ENCODE measurements at regions not wholly inside any gene's neighbourhood (a gene's known extent, or its start where the extent isn't known, plus 50 kb on each side); places are given as distances from the start of the nearest gene placed in this dataset.

DNA sequence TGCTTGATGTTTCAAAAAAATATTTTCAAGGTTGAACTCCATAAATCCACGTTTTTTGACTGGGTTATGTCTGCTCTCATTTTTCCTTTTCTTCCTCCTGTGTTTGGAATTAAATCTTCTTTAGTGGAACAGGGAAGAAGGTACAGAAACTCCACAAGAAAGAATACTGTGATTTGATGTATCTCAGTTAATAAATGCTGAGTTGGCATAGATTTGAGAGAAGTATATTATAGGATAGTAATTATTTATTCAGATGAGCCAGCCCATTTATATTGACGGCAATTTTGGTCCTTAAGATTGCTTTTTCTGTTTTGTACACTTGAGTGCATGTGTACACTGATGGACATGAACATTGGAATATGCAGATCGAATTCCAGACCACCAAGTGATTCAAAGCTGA is 481.4 kb downstream of the PSAT1 start:
- no peak overlapping the region for H3K27ac Mint-ChIP-seq
- H3K4me1 Mint-ChIP-seq = no peaks in the 10 kb centered on the region
- H3K4me3 Mint-ChIP-seq = no peak overlapping the region
- H3K27me3 Mint-ChIP-seq = no peaks in the 10 kb centered on the region
- H3K36me3 Mint-ChIP-seq (ENCODE audit: low read depth) = no peaks in the 10 kb centered on the region
- ATAC-seq (replicated peaks) = no peak
- H3K9me3 Mint-ChIP-seq = no peaks in the 10 kb centered on the region

DNA sequence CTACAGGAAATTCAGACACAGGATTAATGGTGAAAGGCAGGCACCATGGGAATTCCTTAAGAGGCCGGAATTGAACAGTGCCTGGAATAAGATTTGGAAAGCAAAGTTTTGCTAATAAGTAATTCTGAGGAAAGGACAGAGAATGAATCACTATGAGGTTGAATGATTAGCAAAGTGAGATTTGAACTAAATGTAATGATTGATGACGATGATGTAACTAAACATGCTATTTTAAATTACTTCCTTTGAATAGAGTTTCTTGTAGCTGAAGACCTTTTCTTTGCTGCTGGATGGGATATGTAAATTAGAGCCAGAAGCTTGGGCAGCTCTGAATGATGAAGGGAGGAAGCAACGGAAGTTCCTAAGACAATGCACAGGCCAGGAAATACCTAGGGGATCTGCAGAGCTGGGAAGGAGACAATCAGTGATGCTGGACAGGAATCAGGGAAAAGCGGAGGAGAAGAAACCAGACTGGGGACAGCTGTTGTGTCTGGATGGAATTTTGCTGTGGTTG is 482.0 kb downstream of the PSAT1 start:
- H3K36me3 Mint-ChIP-seq (ENCODE audit: low read depth) = no peaks in the 10 kb centered on the region
- no peak overlapping the region for H3K27ac Mint-ChIP-seq
- H3K9me3 Mint-ChIP-seq = no peaks in the 10 kb centered on the region
- H3K4me3 Mint-ChIP-seq = no peak overlapping the region
- H3K27me3 Mint-ChIP-seq = no peaks in the 10 kb centered on the region
- ATAC-seq (replicated peaks) = no peak
- H3K4me1 Mint-ChIP-seq = no peaks in the 10 kb centered on the region

DNA sequence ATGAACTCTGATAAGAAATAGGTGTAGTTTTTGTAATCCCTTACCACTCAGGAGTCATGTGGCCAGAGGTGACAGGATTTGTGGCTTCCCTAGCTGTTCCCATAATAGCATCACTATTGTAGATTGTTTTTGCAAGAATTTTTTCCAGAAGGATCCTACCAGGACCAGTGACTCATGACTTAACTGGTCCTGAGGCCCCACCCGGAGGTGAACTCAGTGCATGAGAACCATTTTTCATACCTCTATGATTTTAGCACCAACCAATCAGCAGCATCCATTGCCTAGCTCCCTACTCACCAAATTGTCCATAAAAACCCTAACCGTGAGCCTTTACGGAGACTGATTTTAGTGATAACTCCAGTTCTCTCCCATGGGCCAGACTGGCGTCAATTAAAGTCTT is 484.8 kb downstream of the PSAT1 start:
- Mint-ChIP-seq H3K36me3 (ENCODE audit: low read depth) (no peaks in the 10 kb centered on the region), H3K4me1 (no peaks in the 10 kb centered on the region), H3K27me3 (no peaks in the 10 kb centered on the region), H3K27ac (no peak overlapping the region), H3K9me3 (no peaks in the 10 kb centered on the region), H3K4me3 (no peak overlapping the region)
- ATAC-seq (replicated peaks) = no peak

DNA sequence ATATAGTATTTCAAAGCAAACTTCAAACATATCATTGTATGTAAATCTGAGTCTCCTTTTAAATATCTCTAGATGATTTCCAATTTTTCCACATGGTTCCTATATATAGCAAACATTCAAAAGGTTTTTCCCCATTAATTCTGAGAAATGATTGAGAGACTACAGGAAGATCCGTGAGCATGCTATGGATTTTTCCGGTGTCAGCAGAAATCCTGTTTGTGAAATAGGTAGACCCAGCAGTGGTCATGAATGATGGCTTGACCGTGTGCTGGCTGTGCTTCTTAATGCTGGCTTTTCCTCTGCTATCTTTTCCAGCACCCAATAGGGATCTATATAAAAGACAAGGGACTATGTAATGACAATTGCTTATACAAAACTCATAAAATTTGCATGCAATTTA is 485.3 kb downstream of the PSAT1 start:
- no peaks in the 10 kb centered on the region for H3K36me3 Mint-ChIP-seq (ENCODE audit: low read depth)
- no peaks in the 10 kb centered on the region for H3K27me3 Mint-ChIP-seq
- no peak overlapping the region for H3K4me3 Mint-ChIP-seq

DNA sequence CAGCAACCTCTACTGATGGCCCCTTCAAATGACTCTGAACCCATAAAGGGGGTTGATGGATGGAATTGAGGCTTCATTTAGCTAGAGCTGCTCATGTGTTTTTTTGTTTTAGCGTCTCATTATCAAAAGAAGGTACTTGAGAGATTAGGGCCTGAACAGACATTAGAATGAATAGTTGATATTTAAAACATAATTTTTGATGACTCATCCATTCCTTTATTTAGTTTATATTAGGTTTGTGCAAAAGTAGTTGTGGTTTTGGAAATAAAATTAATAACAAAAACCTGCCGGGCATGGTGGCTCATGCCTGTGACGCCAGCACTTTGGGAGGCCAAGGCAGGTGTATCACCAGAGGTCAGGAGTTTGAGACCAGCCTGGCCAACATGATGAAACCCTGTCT is 485.9 kb downstream of the PSAT1 start:
- no peak overlapping the region for H3K4me3 Mint-ChIP-seq
- H3K4me1 Mint-ChIP-seq = no peaks in the 10 kb centered on the region
- no peaks in the 10 kb centered on the region for H3K9me3 Mint-ChIP-seq
- no peak overlapping the region for H3K27ac Mint-ChIP-seq
- no peaks in the 10 kb centered on the region for H3K36me3 Mint-ChIP-seq (ENCODE audit: low read depth)
- H3K27me3 Mint-ChIP-seq = no peaks in the 10 kb centered on the region
- no peak for ATAC-seq (replicated peaks)

More for the DNA sequence above, 485.3 kb downstream of the PSAT1 start:
- H3K9me3 Mint-ChIP-seq = no peaks in the 10 kb centered on the region
- H3K27ac Mint-ChIP-seq = no peak overlapping the region
- ATAC-seq (replicated peaks) = no peak
- no peaks in the 10 kb centered on the region for H3K4me1 Mint-ChIP-seq

GRCh38 chr9:78783743-78784142 is 486.8 kb downstream of the PSAT1 start:
- H3K4me1 Mint-ChIP-seq = no peaks in the 10 kb centered on the region
- H3K4me3 Mint-ChIP-seq = no peak overlapping the region
- no peaks in the 10 kb centered on the region for H3K27me3 Mint-ChIP-seq
- no peaks in the 10 kb centered on the region for H3K9me3 Mint-ChIP-seq
- no peak overlapping the region for H3K27ac Mint-ChIP-seq
- ATAC-seq (replicated peaks) = no peak
- H3K36me3 Mint-ChIP-seq (ENCODE audit: low read depth) = no peaks in the 10 kb centered on the region

DNA sequence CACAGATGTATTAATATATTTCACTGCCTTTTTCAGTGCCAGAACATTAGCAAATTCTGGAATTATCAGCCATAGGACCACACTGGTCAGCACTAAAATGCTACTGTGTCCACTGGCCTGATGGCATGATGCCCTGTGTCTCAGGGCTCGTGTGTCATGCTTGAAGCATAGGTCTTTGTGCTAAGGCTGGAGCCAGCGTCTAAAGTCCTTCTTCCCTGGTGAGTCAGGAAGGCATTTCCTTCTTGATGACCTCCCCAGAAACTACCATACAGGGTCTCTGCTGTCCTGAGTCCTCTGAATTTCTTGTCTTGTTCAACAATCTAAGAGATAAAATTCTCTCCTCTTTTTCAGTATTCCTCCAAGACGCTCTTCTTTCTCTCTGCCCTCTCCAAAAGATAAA is 489.9 kb downstream of the PSAT1 start:
- Mint-ChIP-seq H3K27me3 (no peaks in the 10 kb centered on the region), H3K4me1 (no peaks in the 10 kb centered on the region), H3K9me3 (peaks cover 6% of the 10 kb centered on the region), H3K4me3 (no peak overlapping the region), H3K36me3 (ENCODE audit: low read depth) (no peaks in the 10 kb centered on the region), H3K27ac (no peak overlapping the region)
- no peak for ATAC-seq (replicated peaks)

- ATAC-seq (replicated peaks) = no peak
- H3K4me1 Mint-ChIP-seq = no peaks in the 10 kb centered on the region
- peaks cover 6% of the 10 kb centered on the region for H3K9me3 Mint-ChIP-seq
- H3K4me3 Mint-ChIP-seq = no peak overlapping the region
- no peaks in the 10 kb centered on the region for H3K36me3 Mint-ChIP-seq (ENCODE audit: low read depth)
- H3K27ac Mint-ChIP-seq = no peak overlapping the region
- no peaks in the 10 kb centered on the region for H3K27me3 Mint-ChIP-seq
Observed at GRCh38 chr9:78788101-78788500, 491.2 kb downstream of the PSAT1 start.

DNA sequence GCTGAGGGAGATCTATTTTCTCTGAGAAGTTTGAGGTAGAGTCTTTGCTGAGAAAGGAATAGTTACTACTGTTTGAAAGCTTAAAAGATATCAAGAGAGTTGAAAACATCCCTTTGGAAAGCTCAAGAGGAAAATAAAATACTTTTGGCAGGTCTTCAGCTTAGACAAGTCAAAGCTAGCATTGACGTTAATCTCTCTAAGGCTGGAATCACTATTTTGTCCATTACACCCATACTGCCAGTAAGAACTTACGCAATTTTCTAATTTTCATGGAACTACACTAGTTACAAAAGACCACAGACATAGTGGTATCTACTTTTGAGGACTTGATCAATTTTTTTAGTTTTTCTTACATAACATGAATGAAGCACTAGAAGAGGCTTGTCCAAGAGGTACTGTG is 494.9 kb downstream of the PSAT1 start:
- Mint-ChIP-seq H3K36me3 (ENCODE audit: low read depth) (no peaks in the 10 kb centered on the region), H3K27ac (no peak overlapping the region), H3K4me3 (no peak overlapping the region), H3K27me3 (no peaks in the 10 kb centered on the region), H3K4me1 (no peaks in the 10 kb centered on the region), H3K9me3 (peaks cover 6% of the 10 kb centered on the region)
- ATAC-seq (replicated peaks) = no peak

DNA sequence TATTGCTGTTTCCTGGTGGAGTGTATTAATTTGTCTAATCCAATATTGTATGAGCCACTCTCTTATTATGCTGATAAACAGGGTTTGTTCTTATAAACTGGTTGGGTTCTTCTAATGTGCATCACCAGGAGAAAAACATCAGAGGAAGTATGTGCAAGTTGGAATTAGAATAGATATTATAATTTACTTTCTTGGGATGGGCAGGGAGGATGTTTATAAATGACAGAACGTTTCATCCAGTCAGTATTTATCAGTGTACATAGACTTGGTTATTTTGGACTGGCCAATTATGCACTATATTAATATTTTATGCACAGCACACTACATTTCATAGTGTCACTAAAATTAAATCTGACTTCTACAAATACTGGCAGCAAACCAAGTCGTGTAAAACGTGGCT is 495.8 kb downstream of the PSAT1 start:
- Mint-ChIP-seq H3K27ac (no peak overlapping the region), H3K27me3 (no peaks in the 10 kb centered on the region), H3K4me3 (no peak overlapping the region), H3K4me1 (no peaks in the 10 kb centered on the region), H3K36me3 (ENCODE audit: low read depth) (no peaks in the 10 kb centered on the region), H3K9me3 (peaks cover 6% of the 10 kb centered on the region)
- no peak for ATAC-seq (replicated peaks)

DNA sequence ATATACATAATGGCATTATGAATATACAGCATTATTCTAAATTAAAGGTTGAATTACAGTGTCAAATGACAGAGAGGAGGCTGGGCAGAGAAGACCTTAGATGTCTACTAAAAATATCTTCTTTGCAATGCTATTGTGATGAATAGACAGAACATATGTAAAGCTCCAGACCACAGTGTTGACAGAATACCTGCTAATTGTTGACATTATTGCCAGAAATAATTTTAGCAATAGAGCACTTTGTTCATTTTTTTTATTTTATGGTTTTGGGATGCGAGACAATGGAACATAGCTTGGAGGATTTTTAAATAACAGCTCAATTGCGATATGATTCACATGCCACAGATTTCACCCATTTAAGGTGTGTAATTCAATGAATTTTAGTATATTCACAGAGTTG is 508.8 kb downstream of the PSAT1 start:
- peaks cover 3% of the 10 kb centered on the region for H3K9me3 Mint-ChIP-seq
- H3K4me3 Mint-ChIP-seq = no peak overlapping the region
- no peak overlapping the region for H3K27ac Mint-ChIP-seq
- peaks cover 3% of the 10 kb centered on the region for H3K27me3 Mint-ChIP-seq
- no peaks in the 10 kb centered on the region for H3K36me3 Mint-ChIP-seq (ENCODE audit: low read depth)
- no peaks in the 10 kb centered on the region for H3K4me1 Mint-ChIP-seq
- ATAC-seq (replicated peaks) = no peak

DNA sequence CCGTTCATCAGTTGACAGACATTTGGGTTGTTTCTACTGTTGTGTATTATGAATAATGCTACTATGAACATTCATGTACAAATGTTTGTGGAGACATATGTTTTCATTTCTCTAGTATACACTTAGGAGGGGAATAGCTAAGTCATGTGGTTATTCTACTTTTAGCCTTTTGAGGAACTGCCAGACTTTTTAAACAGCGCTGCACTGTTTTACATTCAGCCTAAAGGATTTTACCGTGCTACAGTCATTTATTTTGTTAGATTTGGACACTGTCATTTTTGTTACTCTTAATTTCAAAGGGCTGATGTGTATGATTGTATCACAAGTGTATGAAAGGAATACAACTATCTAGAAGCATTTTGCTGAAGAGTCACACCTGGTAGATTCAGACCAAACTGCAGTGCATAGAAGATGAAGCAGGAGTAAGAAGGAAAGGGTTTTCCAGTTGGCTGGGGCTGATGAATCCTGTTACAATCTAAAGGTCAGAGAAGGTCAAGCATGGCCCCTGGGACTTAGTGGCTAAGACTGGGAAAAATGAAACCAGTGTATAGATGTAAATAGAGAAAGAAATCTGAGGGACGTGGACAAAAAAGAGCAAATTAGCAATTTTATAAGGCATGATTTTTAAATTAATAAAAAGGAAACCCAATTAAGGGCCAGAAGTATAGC is 509.7 kb downstream of the PSAT1 start:
- Mint-ChIP-seq H3K27me3 (peaks cover 3% of the 10 kb centered on the region), H3K4me1 (no peaks in the 10 kb centered on the region), H3K9me3 (peaks cover 3% of the 10 kb centered on the region), H3K27ac (no peak overlapping the region), H3K4me3 (no peak overlapping the region), H3K36me3 (ENCODE audit: low read depth) (no peaks in the 10 kb centered on the region)
- no peak for ATAC-seq (replicated peaks)

DNA sequence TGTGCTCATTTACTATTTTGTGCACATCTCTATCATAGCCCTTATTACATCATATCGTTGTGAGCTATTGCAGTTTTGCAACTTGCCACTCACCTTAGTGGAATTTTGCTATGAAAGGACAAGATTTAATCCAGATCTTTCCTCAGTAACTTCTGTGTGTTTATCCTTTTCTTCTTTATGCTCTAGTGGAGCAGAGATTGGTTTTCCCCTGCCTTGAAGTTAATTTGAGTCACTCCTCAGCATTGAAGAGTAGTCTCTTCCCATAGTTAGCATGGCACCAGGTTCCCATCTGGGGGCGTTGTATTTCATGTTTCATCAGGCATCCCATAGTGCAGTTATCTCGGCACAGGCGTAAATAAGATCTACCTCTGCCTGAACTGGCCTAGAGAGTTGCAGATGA is 510.4 kb downstream of the PSAT1 start:
- no peaks in the 10 kb centered on the region for H3K36me3 Mint-ChIP-seq (ENCODE audit: low read depth)
- H3K27me3 Mint-ChIP-seq = peaks cover 3% of the 10 kb centered on the region
- peaks cover 3% of the 10 kb centered on the region for H3K9me3 Mint-ChIP-seq
- H3K4me3 Mint-ChIP-seq = no peak overlapping the region
- no peaks in the 10 kb centered on the region for H3K4me1 Mint-ChIP-seq
- H3K27ac Mint-ChIP-seq = no peak overlapping the region
- ATAC-seq (replicated peaks) = no peak

- no peak overlapping the region for H3K4me3 Mint-ChIP-seq
- peaks cover 3% of the 10 kb centered on the region for H3K27me3 Mint-ChIP-seq
- H3K27ac Mint-ChIP-seq = no peak overlapping the region
- H3K9me3 Mint-ChIP-seq = peaks cover 3% of the 10 kb centered on the region
- H3K4me1 Mint-ChIP-seq = no peaks in the 10 kb centered on the region
- H3K36me3 Mint-ChIP-seq (ENCODE audit: low read depth) = no peaks in the 10 kb centered on the region
- no peak for ATAC-seq (replicated peaks)
Observed at GRCh38 chr9:78808048-78808447, 511.1 kb downstream of the PSAT1 start.

DNA sequence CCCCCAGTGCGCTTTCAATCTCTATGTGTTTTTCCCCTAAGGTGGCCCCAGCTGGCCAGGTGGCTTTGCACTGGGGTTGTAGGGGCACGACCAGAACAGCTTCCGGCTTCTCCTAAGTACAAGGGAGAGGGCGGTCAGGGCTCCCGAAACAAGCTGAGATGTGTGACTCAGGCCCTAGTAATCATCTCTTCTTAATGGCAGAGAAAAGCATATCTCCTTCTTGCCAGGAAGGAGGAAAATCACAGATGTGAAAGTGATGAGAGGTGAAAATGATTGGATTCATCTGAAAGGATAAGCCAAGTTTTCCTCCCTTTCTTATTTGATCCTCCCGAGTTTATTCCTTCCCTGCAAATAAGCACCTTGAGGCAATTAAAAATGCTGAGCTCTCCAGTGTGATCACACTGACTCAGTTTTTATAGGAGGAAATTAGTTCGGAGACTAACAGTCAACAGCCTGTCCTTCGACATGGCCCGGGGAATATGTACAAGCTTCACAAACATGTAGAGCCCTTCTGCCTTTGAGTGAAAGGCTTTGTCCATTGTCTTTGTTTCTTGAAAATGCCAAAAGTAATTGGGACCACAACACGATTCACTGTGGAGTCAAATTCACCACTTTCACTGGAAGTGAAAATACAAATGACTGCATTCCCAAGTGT is 514.8 kb downstream of the PSAT1 start:
- no peaks in the 10 kb centered on the region for H3K36me3 Mint-ChIP-seq (ENCODE audit: low read depth)

More for the DNA sequence above, 514.8 kb downstream of the PSAT1 start:
- no peak for ATAC-seq (replicated peaks)
- peaks cover 1% of the 10 kb centered on the region for H3K27me3 Mint-ChIP-seq
- H3K9me3 Mint-ChIP-seq = peaks cover 1% of the 10 kb centered on the region
- H3K27ac Mint-ChIP-seq = no peak overlapping the region
- no peaks in the 10 kb centered on the region for H3K4me1 Mint-ChIP-seq
- H3K4me3 Mint-ChIP-seq = no peak overlapping the region
